Left ventricle myocardium superior (tissue), 1 donor: ENCODE measurements at regions not wholly inside any gene's neighbourhood (a gene's known extent, or its start where the extent isn't known, plus 50 kb on each side); places are given as distances from the start of the nearest gene placed in this dataset.
"Not testable (repeated sequence)": the region's sequence is repeated elsewhere in the genome, so short reads cannot be mapped to it uniquely, and the experiment has no call there.

Experiments
- ATAC-seq: fragments of 200-7000 bp; cut with Tn5 transposase; one replicate; pipeline ENCODE4 v1.9.1; 2020; ENCODE audit warnings: mild to moderate bottlenecking, moderate library complexity
- DNase-seq: peaks from one replicate; pipeline ENCODE4 v3.0.0-alpha.2; 2020
- intact Hi-C: fragments of 100-400 bp; cut with micrococcal nuclease; formaldehyde crosslinking; loops from one replicate; pipeline ENCODE4 v1.11.0; 2022
- donor health status: DM: no; HTN: yes; CAD: no; lungs with severe emphysema.

GRCh38 chr3:162391301-162391700, 894.7 kb downstream of the OTOL1 start:
- intact Hi-C loops: no loop called here
- ATAC-seq (no peak), DNase-seq (no peak)

- intact Hi-C loops: no loop called here
- ATAC-seq: no peak
Measured at GRCh38 chr3:162395496-162395895, 898.9 kb downstream of the OTOL1 start.

DNA sequence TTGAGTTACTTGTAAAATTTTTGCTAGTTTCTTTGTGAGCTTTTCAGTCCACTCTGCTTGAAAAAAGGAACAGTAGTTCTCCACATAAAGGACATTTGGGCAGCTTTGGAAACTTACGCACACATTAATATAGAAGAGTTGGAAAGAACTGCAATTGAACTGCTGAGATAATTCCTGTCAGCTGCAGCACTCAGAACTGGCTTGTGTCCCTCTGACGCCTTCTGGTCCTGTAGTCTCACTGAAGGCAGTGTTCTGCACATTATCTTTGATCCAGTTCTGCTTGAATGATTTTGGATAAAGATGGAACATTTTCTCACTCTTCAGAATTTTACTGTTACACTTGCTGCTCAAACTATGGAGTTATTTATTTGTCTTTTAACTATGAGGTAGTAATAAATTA, 901.9 kb downstream of the OTOL1 start:
- peak; percentile 42 for DNase-seq
- intact Hi-C loops: no loop called here
- peak; percentile 89 for ATAC-seq

More at GRCh38 chr3:162395496-162395895, 898.9 kb downstream of the OTOL1 start:
- DNase-seq: no peak

DNA sequence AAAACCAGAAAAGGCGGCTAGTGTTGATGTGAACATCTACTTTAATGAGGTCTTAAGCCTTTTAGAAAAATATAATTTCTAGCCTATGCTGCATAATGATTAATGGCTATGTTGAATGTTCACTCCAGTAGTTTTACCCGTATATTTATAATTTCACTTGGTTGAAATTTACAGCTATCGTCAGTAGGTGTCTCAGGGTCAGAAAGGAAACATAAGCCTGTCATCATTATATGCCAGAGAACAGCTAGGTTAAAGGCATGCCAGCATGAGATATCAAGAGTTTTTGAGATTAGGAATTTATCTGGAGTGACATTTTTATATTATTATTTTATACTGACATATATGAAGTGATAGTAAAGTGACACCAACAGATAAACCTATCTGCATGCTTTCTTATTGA, 904.1 kb downstream of the OTOL1 start:
- ATAC-seq (no peak), DNase-seq (no peak)
- intact Hi-C loops: no loop called here

- intact Hi-C loops, DNase-seq, ATAC-seq: not testable (repeated sequence)
Measured at GRCh38 chr3:162411556-162411955, 914.9 kb downstream of the OTOL1 start.

GRCh38 chr3:162421721-162422120, 925.1 kb downstream of the OTOL1 start:
- DNase-seq (no peak), ATAC-seq (no peak)
- intact Hi-C loops: no loop called here

GRCh38 chr3:162428192-162428591, 931.6 kb downstream of the OTOL1 start:
- intact Hi-C loops: no loop called here
- no peak for ATAC-seq

DNA sequence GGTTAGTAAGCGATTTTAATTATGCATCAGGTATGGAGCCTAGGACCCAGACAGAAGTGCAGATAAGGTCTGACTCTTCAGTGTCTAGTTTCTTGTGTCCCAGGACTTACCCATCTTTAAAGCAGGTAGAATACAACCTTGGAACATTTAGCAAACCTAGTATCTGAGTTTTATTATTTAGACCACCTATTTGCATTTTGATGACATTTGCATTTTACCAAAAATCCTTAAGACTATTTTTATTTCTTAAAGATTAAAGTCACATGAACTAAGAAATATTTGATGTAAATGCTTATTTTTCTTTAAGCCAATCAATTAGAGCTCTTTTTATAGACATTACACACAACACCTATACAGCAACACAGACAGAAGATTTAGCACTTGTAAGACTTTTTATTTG, 939.1 kb downstream of the OTOL1 start:
- intact Hi-C loops: no loop called here
- no peak for DNase-seq
- no peak for ATAC-seq

More at GRCh38 chr3:162428192-162428591, 931.6 kb downstream of the OTOL1 start:
- DNase-seq: no peak

DNA sequence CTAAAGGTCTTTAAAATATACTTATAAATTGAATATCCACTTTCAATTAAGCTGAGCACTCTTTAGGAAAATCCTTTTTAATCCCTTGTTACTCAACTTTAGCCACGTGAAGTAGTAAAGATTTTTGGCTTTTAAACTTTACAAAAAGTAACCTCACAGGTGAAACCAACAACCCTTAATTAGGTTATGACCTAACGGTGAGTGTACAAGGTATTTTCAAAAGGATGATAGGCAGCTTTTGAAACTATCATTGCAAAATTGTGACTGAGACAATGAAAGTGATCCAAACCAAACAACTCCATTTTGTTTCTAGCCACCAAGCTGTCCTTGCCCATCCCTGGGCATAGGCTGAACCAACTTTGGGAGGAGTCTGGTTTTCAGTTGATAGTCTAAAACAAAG, 940.2 kb downstream of the OTOL1 start:
- intact Hi-C loops: no loop called here
- no peak for DNase-seq
- ATAC-seq: no peak

GRCh38 chr3:162437480-162437879, 940.9 kb downstream of the OTOL1 start:
- intact Hi-C loops: no loop called here
- DNase-seq (no peak), ATAC-seq (no peak)

- DNase-seq (no peak), ATAC-seq (no peak)
- intact Hi-C loops: no loop called here
Measured at GRCh38 chr3:162441716-162442115, 945.1 kb downstream of the OTOL1 start.

- DNase-seq (no peak), ATAC-seq (no peak)
- intact Hi-C loops: no loop called here
Measured at GRCh38 chr3:162443376-162443775, 946.8 kb downstream of the OTOL1 start.

DNA sequence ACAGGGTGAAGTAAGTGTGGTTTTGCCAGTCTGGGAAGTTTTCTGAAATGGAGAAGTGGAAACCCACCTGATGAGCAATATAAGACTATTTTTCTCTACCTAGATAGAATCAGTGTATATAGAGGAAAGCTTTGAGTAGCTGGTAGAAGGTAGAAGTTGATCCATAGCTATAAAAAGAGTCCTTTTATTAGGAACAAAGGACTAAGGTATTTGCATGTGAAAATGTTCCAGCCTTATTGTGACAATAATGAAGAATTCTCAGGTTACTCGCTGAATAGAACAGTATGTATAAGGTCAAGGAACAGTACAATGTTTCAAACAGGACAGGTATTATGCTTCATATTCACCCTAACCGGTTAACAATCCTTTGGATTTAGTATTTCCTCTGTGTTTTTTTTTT, 972.2 kb downstream of the OTOL1 start:
- DNase-seq (no peak), ATAC-seq (no peak)
- intact Hi-C loops: no loop called here

GRCh38 chr3:162487138-162487537, 990.5 kb downstream of the OTOL1 start:
- no peak for DNase-seq
- intact Hi-C loops: no loop called here
- ATAC-seq: no peak

GRCh38 chr3:162489853-162490252, 993.2 kb downstream of the OTOL1 start:
- ATAC-seq: no peak
- intact Hi-C loops: no loop called here
- no peak for DNase-seq

DNA sequence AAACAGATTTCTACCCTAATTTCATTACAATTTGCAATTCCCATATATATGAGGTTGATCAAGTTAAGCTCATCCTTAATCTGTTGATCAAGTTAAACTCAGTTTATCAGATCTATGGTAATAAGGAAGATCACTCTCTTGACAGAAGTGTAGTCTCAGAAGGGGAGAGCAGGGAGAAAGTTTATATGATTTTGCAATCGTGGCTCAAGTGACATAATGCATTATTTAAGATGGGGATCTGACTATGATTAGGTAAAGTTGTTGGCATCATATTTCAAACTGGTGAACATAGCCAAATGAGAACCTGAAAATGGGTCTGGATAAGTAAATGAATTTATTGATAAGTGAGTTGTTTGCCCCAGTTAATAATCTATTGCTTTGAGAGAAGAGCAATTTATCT, 995.3 kb downstream of the OTOL1 start:
- no peak for ATAC-seq
- DNase-seq: no peak
- intact Hi-C loops: no loop called here

DNA sequence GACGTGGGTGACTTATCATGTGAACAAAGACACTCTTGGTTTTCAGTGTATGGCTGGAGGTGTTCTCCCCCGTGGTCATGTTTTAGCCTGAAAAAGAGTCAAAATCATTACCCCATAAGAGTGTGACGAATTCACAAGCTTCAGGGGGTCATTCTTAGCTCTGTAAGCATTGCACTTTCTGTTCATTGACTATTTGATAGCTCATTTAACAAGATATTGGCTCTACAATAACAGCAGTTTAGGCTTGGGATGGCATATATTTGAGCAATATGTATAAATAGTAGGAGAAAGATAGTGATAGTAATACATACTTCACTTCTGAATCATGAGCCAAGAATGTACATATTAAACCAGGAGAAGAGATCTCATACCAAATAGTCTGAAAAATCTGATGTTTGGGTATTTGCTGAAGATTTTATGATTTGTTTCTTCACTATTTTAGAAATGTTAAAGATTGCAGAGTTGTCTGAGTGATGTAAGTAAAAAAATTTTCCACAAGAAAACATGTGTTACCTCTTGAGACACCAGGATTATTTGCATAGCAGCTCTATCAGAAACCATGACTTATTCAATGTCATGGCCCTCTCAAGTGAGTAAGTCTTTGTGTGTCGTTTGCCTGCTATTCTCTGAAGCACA, 996.0 kb downstream of the OTOL1 start:
- ATAC-seq (no peak), DNase-seq (no peak)
- intact Hi-C loops: no loop called here

DNA sequence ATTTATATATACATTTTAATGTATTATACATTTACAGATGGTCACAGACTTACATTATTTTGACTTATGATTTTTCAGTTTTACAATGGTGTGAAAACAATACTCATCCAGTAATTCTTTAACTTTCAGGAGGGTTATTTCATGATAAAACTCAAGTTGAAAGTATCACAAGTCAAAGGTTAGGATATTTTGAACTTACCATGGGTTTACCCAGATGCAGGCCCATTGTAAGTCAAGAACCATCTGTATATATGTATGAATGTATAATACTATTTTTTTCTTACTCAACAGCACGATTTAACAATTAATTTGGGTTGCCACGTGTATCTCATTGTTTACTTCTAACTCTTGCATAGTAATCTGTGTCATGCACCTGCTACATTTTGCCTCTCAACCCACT, 1002.0 kb downstream of the OTOL1 start:
- DNase-seq (no peak), ATAC-seq (no peak)
- intact Hi-C loops: no loop called here

GRCh38 chr3:162507397-162507796, 1010.8 kb downstream of the OTOL1 start:
- intact Hi-C loops: no loop called here
- DNase-seq (no peak), ATAC-seq (no peak)

DNA sequence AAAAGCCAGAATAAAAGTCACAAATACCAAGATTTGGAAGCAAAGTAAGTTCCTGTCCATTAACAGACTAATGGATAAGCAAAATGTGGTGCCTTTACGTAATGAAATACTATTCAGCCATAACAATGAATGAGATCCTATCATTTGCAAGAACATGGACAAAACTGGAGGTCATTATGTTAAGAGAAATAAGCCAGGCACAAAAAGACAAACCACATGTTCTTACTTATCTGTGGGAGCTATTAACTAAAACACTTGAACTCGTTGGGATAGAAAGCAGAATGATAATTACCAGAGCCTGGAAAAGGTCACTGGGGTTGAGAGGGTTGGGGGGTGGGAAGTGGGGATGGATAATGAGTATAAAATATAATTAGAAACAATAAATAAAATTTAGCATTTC, 1015.9 kb downstream of the OTOL1 start:
- no peak for DNase-seq
- ATAC-seq: no peak
- intact Hi-C loops: no loop called here

DNA sequence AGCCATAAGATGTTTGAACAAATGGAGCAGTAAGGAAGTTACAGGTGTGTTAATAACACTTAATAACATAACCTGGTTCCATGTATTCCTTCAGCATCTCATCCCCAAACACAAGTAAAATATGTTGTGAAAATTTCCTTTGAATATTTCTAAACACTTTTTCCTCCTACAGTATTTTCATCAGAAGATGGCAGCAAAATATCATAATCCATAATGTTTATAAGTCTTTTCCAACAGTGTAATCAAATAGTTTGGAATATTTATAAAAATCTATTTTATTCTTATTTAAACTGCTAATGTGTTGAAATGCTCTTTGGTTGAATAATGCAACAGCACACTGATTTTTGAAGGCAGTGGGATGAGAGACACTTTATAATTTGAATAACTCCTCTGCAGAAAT, 1020.5 kb downstream of the OTOL1 start:
- DNase-seq (no peak), ATAC-seq (no peak)
- intact Hi-C loops: no loop called here

GRCh38 chr3:162521669-162522068, 1025.1 kb downstream of the OTOL1 start:
- intact Hi-C loops: no loop called here
- no peak for ATAC-seq

More at GRCh38 chr3:162521669-162522068, 1025.1 kb downstream of the OTOL1 start:
- no peak for DNase-seq
